WTC11 (cell line): ENCODE measurements at regions not wholly inside any gene's neighbourhood (a gene's known extent, or its start where the extent isn't known, plus 50 kb on each side); places are given as distances from the start of the nearest gene placed in this dataset.

Source experiments
- ATAC-seq: fragments of 200-7000 bp; cut with Tn5 transposase; 2 replicates; pipeline ENCODE4 v1.10.0; 2021; ENCODE audit warnings: mild to moderate bottlenecking, moderate library complexity
- CTCF ChIA-PET: fragments of 300-600 bp; sonication (Branson Sonifier 250); formaldehyde crosslinking; loops from one replicate; lab custom pipeline; 2021; ENCODE audit warnings: antibody characterized with exemption; lab: Charles Lee
- POLR2A ChIA-PET: fragments of 350-600 bp; sonication (Branson Sonifier 250); formaldehyde crosslinking; loops from one replicate; lab custom pipeline; 2021; ENCODE audit warnings: antibody characterized with exemption; lab: Charles Lee
- DNase-seq: peaks from one replicate; pipeline ENCODE4 v3.0.0; 2021; ENCODE audit warnings: low spot score
- H3K27ac Mint-ChIP-seq: 2 replicates; pipeline ENCODE4 v1.8.0; 2021; ENCODE audit warnings: mixed read lengths
- H3K27me3 Mint-ChIP-seq: 2 replicates; pipeline ENCODE4 v1.8.0; 2021; ENCODE audit warnings: low read depth, mild to moderate bottlenecking, moderate library complexity, mixed read lengths
- H3K36me3 Mint-ChIP-seq: 2 replicates; pipeline ENCODE4 v1.8.0; 2021; ENCODE audit warnings: mixed read lengths
- H3K4me1 Mint-ChIP-seq: 2 replicates; pipeline ENCODE4 v1.8.0; 2022; ENCODE audit warnings: mixed read lengths
- H3K4me3 Mint-ChIP-seq: 2 replicates; pipeline ENCODE4 v1.8.0; 2021; ENCODE audit warnings: mild to moderate bottlenecking, moderate library complexity, mixed read lengths
- H3K9me3 Mint-ChIP-seq: 2 replicates; pipeline ENCODE4 v1.8.0; 2021; ENCODE audit warnings: mixed read lengths
- CBFB ChIP-seq: sonication (generic); formaldehyde crosslinking; IDR thresholded peaks from 2 replicates; pipeline ENCODE4 v1.8.1; 2022; ENCODE audit warnings: mild to moderate bottlenecking, low read depth, missing genetic modification reagents
- CREM ChIP-seq: sonication (generic); formaldehyde crosslinking; IDR thresholded peaks from 2 replicates; pipeline ENCODE4 v1.8.1; 2022; ENCODE audit warnings: mild to moderate bottlenecking, missing genetic modification reagents, moderate library complexity
- ELF4 ChIP-seq: sonication (generic); formaldehyde crosslinking; IDR thresholded peaks from 2 replicates; pipeline ENCODE4 v1.8.1; 2022; ENCODE audit warnings: low read depth, mild to moderate bottlenecking, moderate library complexity, missing genetic modification reagents
- FOXK1 ChIP-seq: sonication (generic); formaldehyde crosslinking; IDR thresholded peaks from 2 replicates; pipeline ENCODE4 v1.8.0; 2022; ENCODE audit warnings: mild to moderate bottlenecking, moderate library complexity, missing genetic modification reagents
- GRHL2 ChIP-seq: fragments of 250-450 bp; sonication (Bioruptor Pico); IDR thresholded peaks from 2 replicates; pipeline ENCODE4 v1.8.0; 2022; ENCODE audit warnings: mild to moderate bottlenecking, moderate library complexity; ENCODE audit not compliant: insufficient replicate concordance, severe bottlenecking
- HMGA2 ChIP-seq: fragments of 250-450 bp; sonication (Bioruptor Pico); IDR thresholded peaks from 2 replicates; pipeline ENCODE4 v1.4.0; 2021; ENCODE audit warnings: mild to moderate bottlenecking, moderate library complexity
- JAZF1 ChIP-seq: fragments of 250-450 bp; sonication (Bioruptor Pico); IDR thresholded peaks from 2 replicates; pipeline ENCODE4 v1.9.0; 2021; ENCODE audit warnings: moderate library complexity, mild to moderate bottlenecking, inconsistent platforms
- NR2C2 ChIP-seq: sonication (generic); formaldehyde crosslinking; IDR thresholded peaks from 2 replicates; pipeline ENCODE4 v1.8.0; 2022; ENCODE audit warnings: mild to moderate bottlenecking, missing genetic modification reagents
- PRRX2 ChIP-seq: fragments of 250-450 bp; sonication (Bioruptor Pico); IDR thresholded peaks from 2 replicates; pipeline ENCODE4 v1.8.0; 2021; ENCODE audit warnings: mild to moderate bottlenecking
- RELA ChIP-seq: sonication (generic); formaldehyde crosslinking; IDR thresholded peaks from 2 replicates; pipeline ENCODE4 v1.8.1; 2022; ENCODE audit warnings: missing genetic modification reagents, mild to moderate bottlenecking, borderline replicate concordance
- RORB ChIP-seq: fragments of 250-450 bp; sonication (Bioruptor Pico); IDR thresholded peaks from 2 replicates; pipeline ENCODE4 v1.9.0; 2021; ENCODE audit warnings: mild to moderate bottlenecking
- SP1 ChIP-seq: sonication (generic); formaldehyde crosslinking; conservative IDR thresholded peaks from 2 replicates; pipeline ENCODE4 v1.8.1; 2022; ENCODE audit warnings: missing genetic modification reagents
- TEAD4 ChIP-seq: sonication (generic); formaldehyde crosslinking; IDR thresholded peaks from 2 replicates; pipeline ENCODE4 v1.8.0; 2022; ENCODE audit warnings: mild to moderate bottlenecking, missing genetic modification reagents
- ZNF121 ChIP-seq: sonication (generic); formaldehyde crosslinking; IDR thresholded peaks from 2 replicates; pipeline ENCODE4 v1.8.0; 2023; ENCODE audit warnings: missing genetic modification reagents
- ZNF416 ChIP-seq: fragments of 250-450 bp; sonication (Bioruptor Pico); IDR thresholded peaks from 2 replicates; pipeline ENCODE4 v1.9.0; 2021; ENCODE audit warnings: mild to moderate bottlenecking, inconsistent platforms
- ZNF423 ChIP-seq: fragments of 250-450 bp; sonication (Bioruptor Pico); IDR thresholded peaks from 2 replicates; pipeline ENCODE4 v2.1.2; 2022; ENCODE audit warnings: mild to moderate bottlenecking, moderate library complexity
- TF ChIP-seq, protein P1 (sequence below): sonication (generic); formaldehyde crosslinking; IDR thresholded peaks from 2 replicates; pipeline ENCODE4 v1.8.0; 2023; ENCODE audit warnings: missing genetic modification reagents
- TF ChIP-seq, protein P2 (sequence below): sonication (generic); formaldehyde crosslinking; conservative IDR thresholded peaks from 2 replicates; pipeline ENCODE4 v1.8.1; 2023; ENCODE audit warnings: mild to moderate bottlenecking, low read depth, missing genetic modification reagents, moderate library complexity
- TF ChIP-seq, protein P3 (sequence below): sonication (generic); formaldehyde crosslinking; IDR thresholded peaks from 2 replicates; pipeline ENCODE4 v1.8.0; 2023; ENCODE audit warnings: mild to moderate bottlenecking, missing genetic modification reagents
- TF ChIP-seq, protein P4 (sequence below): sonication (generic); formaldehyde crosslinking; IDR thresholded peaks from 2 replicates; pipeline ENCODE4 v1.8.1; 2023; ENCODE audit warnings: mild to moderate bottlenecking, missing genetic modification reagents, borderline replicate concordance
- TF ChIP-seq, protein P5 (sequence below): sonication (generic); formaldehyde crosslinking; IDR thresholded peaks from 2 replicates; pipeline ENCODE4 v1.8.1; 2023; ENCODE audit warnings: mild to moderate bottlenecking, missing genetic modification reagents, moderate library complexity

DNA sequence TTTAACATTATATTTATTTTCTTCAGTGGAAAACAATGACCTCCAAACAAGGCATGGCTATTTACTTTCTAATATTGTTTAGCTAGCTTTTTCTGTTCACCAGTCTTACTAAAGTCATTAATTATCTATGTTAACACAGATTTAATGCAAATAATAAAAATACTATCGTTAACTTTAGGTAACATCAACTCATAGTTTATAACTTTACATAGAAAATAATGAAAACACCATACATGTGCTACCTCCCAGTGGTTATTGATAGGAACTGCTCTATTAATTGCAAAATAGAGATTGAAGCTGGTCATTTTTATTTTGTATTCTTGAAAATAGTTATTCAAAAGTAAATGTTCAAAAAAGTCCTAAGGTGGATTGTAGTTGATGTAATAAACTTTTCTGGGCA, 78.3 kb upstream of the HCN1 start:
- Mint-ChIP-seq H3K36me3 (no peaks in the 10 kb centered on the region), H3K27me3 (peaks cover 2% of the 10 kb centered on the region; the same call in 1 of the 2 replicates), H3K27ac (no peak overlapping the region), H3K4me3 (no peak overlapping the region), H3K4me1 (no peaks in the 10 kb centered on the region), H3K9me3 (peaks cover 6% of the 10 kb centered on the region)
- DNase-seq (no peak), ATAC-seq (no peak)
- TF ChIP-seq GRHL2 (CRISPR knock-in tag): no peak
- TF ChIP-seq PRRX2 (CRISPR knock-in tag): no peak
- TF ChIP-seq JAZF1 (CRISPR knock-in tag): no peak
- TF ChIP-seq, protein P1, sequence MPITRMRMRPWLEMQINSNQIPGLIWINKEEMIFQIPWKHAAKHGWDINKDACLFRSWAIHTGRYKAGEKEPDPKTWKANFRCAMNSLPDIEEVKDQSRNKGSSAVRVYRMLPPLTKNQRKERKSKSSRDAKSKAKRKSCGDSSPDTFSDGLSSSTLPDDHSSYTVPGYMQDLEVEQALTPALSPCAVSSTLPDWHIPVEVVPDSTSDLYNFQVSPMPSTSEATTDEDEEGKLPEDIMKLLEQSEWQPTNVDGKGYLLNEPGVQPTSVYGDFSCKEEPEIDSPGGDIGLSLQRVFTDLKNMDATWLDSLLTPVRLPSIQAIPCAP: no peak
- TF ChIP-seq, protein P2, sequence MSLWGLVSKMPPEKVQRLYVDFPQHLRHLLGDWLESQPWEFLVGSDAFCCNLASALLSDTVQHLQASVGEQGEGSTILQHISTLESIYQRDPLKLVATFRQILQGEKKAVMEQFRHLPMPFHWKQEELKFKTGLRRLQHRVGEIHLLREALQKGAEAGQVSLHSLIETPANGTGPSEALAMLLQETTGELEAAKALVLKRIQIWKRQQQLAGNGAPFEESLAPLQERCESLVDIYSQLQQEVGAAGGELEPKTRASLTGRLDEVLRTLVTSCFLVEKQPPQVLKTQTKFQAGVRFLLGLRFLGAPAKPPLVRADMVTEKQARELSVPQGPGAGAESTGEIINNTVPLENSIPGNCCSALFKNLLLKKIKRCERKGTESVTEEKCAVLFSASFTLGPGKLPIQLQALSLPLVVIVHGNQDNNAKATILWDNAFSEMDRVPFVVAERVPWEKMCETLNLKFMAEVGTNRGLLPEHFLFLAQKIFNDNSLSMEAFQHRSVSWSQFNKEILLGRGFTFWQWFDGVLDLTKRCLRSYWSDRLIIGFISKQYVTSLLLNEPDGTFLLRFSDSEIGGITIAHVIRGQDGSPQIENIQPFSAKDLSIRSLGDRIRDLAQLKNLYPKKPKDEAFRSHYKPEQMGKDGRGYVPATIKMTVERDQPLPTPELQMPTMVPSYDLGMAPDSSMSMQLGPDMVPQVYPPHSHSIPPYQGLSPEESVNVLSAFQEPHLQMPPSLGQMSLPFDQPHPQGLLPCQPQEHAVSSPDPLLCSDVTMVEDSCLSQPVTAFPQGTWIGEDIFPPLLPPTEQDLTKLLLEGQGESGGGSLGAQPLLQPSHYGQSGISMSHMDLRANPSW: no peak
- TF ChIP-seq TEAD4: no peak
- TF ChIP-seq, protein P3, sequence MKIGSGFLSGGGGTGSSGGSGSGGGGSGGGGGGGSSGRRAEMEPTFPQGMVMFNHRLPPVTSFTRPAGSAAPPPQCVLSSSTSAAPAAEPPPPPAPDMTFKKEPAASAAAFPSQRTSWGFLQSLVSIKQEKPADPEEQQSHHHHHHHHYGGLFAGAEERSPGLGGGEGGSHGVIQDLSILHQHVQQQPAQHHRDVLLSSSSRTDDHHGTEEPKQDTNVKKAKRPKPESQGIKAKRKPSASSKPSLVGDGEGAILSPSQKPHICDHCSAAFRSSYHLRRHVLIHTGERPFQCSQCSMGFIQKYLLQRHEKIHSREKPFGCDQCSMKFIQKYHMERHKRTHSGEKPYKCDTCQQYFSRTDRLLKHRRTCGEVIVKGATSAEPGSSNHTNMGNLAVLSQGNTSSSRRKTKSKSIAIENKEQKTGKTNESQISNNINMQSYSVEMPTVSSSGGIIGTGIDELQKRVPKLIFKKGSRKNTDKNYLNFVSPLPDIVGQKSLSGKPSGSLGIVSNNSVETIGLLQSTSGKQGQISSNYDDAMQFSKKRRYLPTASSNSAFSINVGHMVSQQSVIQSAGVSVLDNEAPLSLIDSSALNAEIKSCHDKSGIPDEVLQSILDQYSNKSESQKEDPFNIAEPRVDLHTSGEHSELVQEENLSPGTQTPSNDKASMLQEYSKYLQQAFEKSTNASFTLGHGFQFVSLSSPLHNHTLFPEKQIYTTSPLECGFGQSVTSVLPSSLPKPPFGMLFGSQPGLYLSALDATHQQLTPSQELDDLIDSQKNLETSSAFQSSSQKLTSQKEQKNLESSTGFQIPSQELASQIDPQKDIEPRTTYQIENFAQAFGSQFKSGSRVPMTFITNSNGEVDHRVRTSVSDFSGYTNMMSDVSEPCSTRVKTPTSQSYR (CRISPR knock-in tag): no peak
- TF ChIP-seq RELA: no peak
- no peak for TF ChIP-seq HMGA2 (CRISPR knock-in tag)
- TF ChIP-seq CREM (CRISPR knock-in tag): no peak
- ChIA-PET POLR2A (no interaction called here), CTCF (interaction anchor here (0.7 to 2.0 kb wide), 4 partner anchors 78 to 254 kb away, joined by 3 to 20 read pairs (median 4); partner anchors contain the start of gene HCN1)

DNA sequence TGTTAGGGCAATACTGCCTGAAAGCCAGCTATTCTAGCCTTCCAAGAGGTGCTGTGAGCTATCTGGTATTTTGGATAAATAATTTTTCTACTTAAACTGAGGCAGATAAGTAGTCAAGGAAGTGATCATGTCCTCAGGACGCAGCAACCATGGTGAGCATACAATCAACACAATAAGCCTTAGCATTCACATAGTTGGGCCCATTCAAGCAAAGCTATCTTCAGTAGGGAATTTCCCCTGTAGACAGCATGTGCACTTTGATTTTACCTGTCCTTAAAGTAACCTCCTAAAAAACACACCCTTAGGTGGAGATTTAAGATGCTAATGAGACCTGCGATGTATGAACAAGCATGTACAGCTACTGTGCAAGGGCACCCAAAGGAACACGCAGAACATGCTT, 76.2 kb upstream of the HCN1 start:
- no peaks in the 10 kb centered on the region for H3K4me1 Mint-ChIP-seq
- peaks cover 2% of the 10 kb centered on the region; the same call in 1 of the 2 replicates for H3K27me3 Mint-ChIP-seq
- no peak for DNase-seq
- H3K4me3 Mint-ChIP-seq: no peak overlapping the region
- no peak for ATAC-seq
- H3K9me3 Mint-ChIP-seq: peaks cover under 1% of the 10 kb centered on the region
- CTCF ChIA-PET: no interaction called here
- H3K27ac Mint-ChIP-seq: no peak overlapping the region
- H3K36me3 Mint-ChIP-seq: no peaks in the 10 kb centered on the region
- POLR2A ChIA-PET: no interaction called here
- TF ChIP-seq, protein P4, sequence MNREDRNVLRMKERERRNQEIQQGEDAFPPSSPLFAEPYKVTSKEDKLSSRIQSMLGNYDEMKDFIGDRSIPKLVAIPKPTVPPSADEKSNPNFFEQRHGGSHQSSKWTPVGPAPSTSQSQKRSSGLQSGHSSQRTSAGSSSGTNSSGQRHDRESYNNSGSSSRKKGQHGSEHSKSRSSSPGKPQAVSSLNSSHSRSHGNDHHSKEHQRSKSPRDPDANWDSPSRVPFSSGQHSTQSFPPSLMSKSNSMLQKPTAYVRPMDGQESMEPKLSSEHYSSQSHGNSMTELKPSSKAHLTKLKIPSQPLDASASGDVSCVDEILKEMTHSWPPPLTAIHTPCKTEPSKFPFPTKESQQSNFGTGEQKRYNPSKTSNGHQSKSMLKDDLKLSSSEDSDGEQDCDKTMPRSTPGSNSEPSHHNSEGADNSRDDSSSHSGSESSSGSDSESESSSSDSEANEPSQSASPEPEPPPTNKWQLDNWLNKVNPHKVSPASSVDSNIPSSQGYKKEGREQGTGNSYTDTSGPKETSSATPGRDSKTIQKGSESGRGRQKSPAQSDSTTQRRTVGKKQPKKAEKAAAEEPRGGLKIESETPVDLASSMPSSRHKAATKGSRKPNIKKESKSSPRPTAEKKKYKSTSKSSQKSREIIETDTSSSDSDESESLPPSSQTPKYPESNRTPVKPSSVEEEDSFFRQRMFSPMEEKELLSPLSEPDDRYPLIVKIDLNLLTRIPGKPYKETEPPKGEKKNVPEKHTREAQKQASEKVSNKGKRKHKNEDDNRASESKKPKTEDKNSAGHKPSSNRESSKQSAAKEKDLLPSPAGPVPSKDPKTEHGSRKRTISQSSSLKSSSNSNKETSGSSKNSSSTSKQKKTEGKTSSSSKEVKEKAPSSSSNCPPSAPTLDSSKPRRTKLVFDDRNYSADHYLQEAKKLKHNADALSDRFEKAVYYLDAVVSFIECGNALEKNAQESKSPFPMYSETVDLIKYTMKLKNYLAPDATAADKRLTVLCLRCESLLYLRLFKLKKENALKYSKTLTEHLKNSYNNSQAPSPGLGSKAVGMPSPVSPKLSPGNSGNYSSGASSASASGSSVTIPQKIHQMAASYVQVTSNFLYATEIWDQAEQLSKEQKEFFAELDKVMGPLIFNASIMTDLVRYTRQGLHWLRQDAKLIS: no peak
- no peak for TF ChIP-seq CBFB (CRISPR knock-in tag)
- TF ChIP-seq ZNF416 (CRISPR knock-in tag): no peak
- no peak for TF ChIP-seq TEAD4

DNA sequence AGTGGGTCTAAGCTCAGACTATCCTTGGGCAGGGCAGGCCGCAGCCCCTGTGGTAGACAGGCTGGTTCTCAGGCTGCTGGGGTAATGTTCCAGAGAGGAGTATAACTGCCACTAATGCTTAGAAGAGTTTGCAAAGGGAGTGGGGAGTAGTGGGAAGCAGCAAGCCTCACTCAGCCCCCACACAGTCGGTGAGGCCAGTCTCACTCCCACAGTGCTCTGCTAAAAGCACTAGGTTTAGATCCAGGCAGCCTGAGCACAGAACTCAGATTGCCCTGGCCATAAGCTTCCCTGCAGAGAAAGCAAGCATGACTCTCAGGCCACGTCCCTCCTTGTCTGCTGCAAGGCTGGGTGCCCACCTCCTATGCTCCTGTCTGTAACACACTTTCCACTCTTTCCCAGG, 69.4 kb upstream of the HCN1 start:
- H3K4me3 Mint-ChIP-seq: no peak overlapping the region
- peaks cover 36% of the 10 kb centered on the region for H3K9me3 Mint-ChIP-seq
- no peak overlapping the region for H3K27ac Mint-ChIP-seq
- CTCF ChIA-PET: no interaction called here
- H3K4me1 Mint-ChIP-seq: no peaks in the 10 kb centered on the region
- DNase-seq (no peak), ATAC-seq (no peak)
- H3K36me3 Mint-ChIP-seq: no peaks in the 10 kb centered on the region
- POLR2A ChIA-PET: no interaction called here
- no peaks in the 10 kb centered on the region for H3K27me3 Mint-ChIP-seq
- no peak for TF ChIP-seq SP1
- no peak for TF ChIP-seq FOXK1 (CRISPR knock-in tag)
- no peak for TF ChIP-seq NR2C2 (CRISPR knock-in tag)
- TF ChIP-seq, protein P2: no peak
- TF ChIP-seq RORB (CRISPR knock-in tag): no peak
- TF ChIP-seq ZNF416 (CRISPR knock-in tag): no peak
- TF ChIP-seq, protein P5, sequence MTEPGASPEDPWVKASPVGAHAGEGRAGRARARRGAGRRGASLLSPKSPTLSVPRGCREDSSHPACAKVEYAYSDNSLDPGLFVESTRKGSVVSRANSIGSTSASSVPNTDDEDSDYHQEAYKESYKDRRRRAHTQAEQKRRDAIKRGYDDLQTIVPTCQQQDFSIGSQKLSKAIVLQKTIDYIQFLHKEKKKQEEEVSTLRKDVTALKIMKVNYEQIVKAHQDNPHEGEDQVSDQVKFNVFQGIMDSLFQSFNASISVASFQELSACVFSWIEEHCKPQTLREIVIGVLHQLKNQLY (CRISPR knock-in tag): no peak
- TF ChIP-seq ZNF121 (CRISPR knock-in tag): no peak
- TF ChIP-seq ZNF423 (CRISPR knock-in tag): no peak
- no peak for TF ChIP-seq RELA
- TF ChIP-seq ELF4 (CRISPR knock-in tag): no peak
